GM21515 (cell line): ENCODE measurements at regions not wholly inside any gene's neighbourhood (a gene's known extent, or its start where the extent isn't known, plus 50 kb on each side); places are given as distances from the start of the nearest gene placed in this dataset.
"Not testable (repeated sequence)": the region's sequence is repeated elsewhere in the genome, so short reads cannot be mapped to it uniquely, and the experiment has no call there.

Experiments used
- ATAC-seq: cut with Tn5 transposase; IDR thresholded peaks from one replicate; pipeline ENCODE4 v1.9.1; 2021; ENCODE audit not compliant: unreplicated experiment

GRCh38 chr10:62492870-62493180 is 118.7 kb downstream of the ZNF365 start:
- no peak for ATAC-seq

GRCh38 chr10:62496925-62497324 is 122.8 kb downstream of the ZNF365 start:
- no peak for ATAC-seq

- ATAC-seq: no peak
These were observed 124.1 kb downstream of the ZNF365 start for GRCh38 chr10:62498271-62498670.

- not testable (repeated sequence) for ATAC-seq
These were observed 125.9 kb downstream of the ZNF365 start for GRCh38 chr10:62500116-62500515.

- ATAC-seq: no peak
These were observed 127.4 kb downstream of the ZNF365 start for GRCh38 chr10:62501547-62501946.

- ATAC-seq: no peak
These were observed 128.9 kb downstream of the ZNF365 start for GRCh38 chr10:62502995-62503613.

GRCh38 chr10:62503872-62504271 is 129.7 kb downstream of the ZNF365 start:
- ATAC-seq: no peak

- no peak for ATAC-seq
These were observed 132.2 kb downstream of the ZNF365 start for GRCh38 chr10:62506371-62506770.

- peak; percentile 15 for ATAC-seq
These were observed 137.1 kb downstream of the ZNF365 start for GRCh38 chr10:62511238-62511637.

- ATAC-seq: peak; percentile 72
These were observed 137.5 kb downstream of the ZNF365 start for GRCh38 chr10:62511656-62512055.

GRCh38 chr10:62512732-62513475 is 138.7 kb downstream of the ZNF365 start:
- no peak for ATAC-seq

GRCh38 chr10:62514079-62514693 is 140.0 kb downstream of the ZNF365 start:
- no peak for ATAC-seq

GRCh38 chr10:62517252-62517651 is 143.1 kb downstream of the ZNF365 start:
- ATAC-seq: no peak

- peak; percentile 52 for ATAC-seq
These were observed 153.1 kb downstream of the ZNF365 start for GRCh38 chr10:62527019-62527827.

- peak; percentile 94 for ATAC-seq
These were observed 154.3 kb downstream of the ZNF365 start for GRCh38 chr10:62528441-62528840.

- no peak for ATAC-seq
These were observed 155.2 kb downstream of the ZNF365 start for GRCh38 chr10:62529396-62529795.

- ATAC-seq: no peak
These were observed 159.9 kb downstream of the ZNF365 start for GRCh38 chr10:62534031-62534430.

- ATAC-seq: no peak
These were observed 164.4 kb downstream of the ZNF365 start for GRCh38 chr10:62538606-62539005.

GRCh38 chr10:62540389-62540788 is 166.2 kb downstream of the ZNF365 start:
- ATAC-seq: no peak

GRCh38 chr10:62541811-62542210 is 167.6 kb downstream of the ZNF365 start:
- ATAC-seq: no peak

GRCh38 chr10:62543571-62544355 is 169.6 kb downstream of the ZNF365 start:
- no peak for ATAC-seq
